Adipocyte (in vitro differentiated cells): ENCODE measurements at regions not wholly inside any gene's neighbourhood (a gene's known extent, or its start where the extent isn't known, plus 50 kb on each side); places are given as distances from the start of the nearest gene placed in this dataset.

Source experiments
- DNase-seq: peaks from one replicate; pipeline ENCODE4 v3.0.0-alpha.2; 2015; ENCODE audit warnings: low read depth
- H3K27me3 ChIP-seq: replicated peaks from 2 replicates; pipeline ENCODE4 v1.7.0; 2013; ENCODE audit warnings: mild to moderate bottlenecking, low read length, moderate library complexity; ENCODE audit not compliant: control insufficient read depth, insufficient read depth
- H3K36me3 ChIP-seq: 2 replicates; pipeline ENCODE4 v1.7.0; 2013; ENCODE audit warnings: low read length, mild to moderate bottlenecking, moderate library complexity; ENCODE audit not compliant: control insufficient read depth, insufficient read depth, severe bottlenecking
- H3K4me1 ChIP-seq: 2 replicates; pipeline ENCODE4 v1.7.0; 2013; ENCODE audit warnings: mild to moderate bottlenecking, low read length, moderate library complexity; ENCODE audit not compliant: control insufficient read depth, insufficient read depth
- H3K4me3 ChIP-seq: 2 replicates; pipeline ENCODE4 v1.7.0; 2013; ENCODE audit warnings: mild to moderate bottlenecking, low read length, moderate library complexity
- H3K9ac ChIP-seq: 2 replicates; pipeline ENCODE4 v1.7.0; 2013; ENCODE audit warnings: mild to moderate bottlenecking, low read length, moderate library complexity
- H3K9me3 ChIP-seq: 2 replicates; pipeline ENCODE4 v1.7.0; 2013; ENCODE audit warnings: mild to moderate bottlenecking, low read length, moderate library complexity; ENCODE audit not compliant: control insufficient read depth

DNA sequence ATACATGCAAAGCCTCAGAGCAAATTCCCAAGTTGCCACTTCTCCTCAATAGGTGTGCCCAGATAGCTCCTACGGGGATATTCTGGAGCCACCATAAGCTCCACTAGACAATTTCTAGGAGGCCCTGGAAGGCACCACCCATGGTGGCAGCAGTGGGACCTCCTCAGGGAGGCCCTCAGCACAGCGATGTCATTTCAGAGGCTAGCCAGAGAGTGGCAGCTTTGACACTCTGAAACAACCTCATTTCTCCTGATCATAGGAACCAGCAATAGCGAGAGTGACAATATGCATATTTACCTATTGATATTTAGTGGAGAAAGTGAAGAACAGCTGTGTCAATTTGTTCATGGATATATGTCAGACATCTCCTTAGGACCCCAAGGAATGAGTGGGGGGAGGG, 612.3 kb downstream of the SOX5 start:
- Histone ChIP-seq H3K9me3 (no peaks in the 10 kb centered on the region), H3K36me3 (no peaks in the 10 kb centered on the region), H3K9ac (no peak overlapping the region), H3K4me3 (no peak overlapping the region), H3K27me3 (peaks cover 3% of the 10 kb centered on the region), H3K4me1 (no peaks in the 10 kb centered on the region)
- DNase-seq, result no peak

DNA sequence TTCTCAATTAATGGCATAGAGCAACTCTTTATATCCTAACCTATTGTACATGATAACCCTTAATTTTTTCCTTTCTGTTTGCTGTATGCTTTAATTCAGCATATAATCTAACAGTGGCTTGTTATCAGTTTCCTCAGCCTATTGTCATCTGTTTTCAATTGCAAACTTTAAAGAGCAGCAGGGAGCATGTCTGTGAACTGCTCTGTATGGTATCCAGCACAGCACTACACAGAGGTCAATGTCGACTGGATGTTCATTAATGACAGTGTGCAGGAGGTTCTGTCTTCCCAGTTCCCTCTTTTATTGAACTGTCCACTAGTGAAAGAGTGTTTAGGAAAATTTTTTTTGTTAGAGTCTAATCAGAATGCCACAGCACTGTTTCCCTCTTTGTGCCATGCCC, 609.1 kb downstream of the SOX5 start:
- Histone ChIP-seq H3K4me1 (no peaks in the 10 kb centered on the region), H3K4me3 (no peak overlapping the region), H3K36me3 (no peaks in the 10 kb centered on the region), H3K9me3 (no peaks in the 10 kb centered on the region), H3K27me3 (peaks cover 3% of the 10 kb centered on the region), H3K9ac (no peak overlapping the region)
- no peak for DNase-seq

DNA sequence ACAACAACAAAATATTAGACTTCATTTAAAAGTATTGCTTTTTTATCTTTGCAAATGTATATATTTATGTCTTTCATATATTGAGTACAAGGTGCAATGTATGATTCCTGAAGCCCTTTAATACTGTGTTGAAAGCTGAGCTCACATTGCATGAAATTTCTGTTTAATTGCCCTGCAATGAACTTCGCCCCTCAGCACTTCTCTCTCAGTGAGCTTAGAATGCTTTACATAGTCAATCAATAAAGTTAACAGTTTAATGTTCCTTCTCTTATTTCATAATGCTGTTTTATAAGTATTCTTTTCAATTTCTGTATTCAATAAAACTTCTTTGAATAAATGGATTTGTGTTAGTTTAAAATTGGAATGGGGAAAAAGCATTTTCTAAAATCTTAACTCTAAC, 607.1 kb downstream of the SOX5 start:
- Histone ChIP-seq H3K9me3 (no peaks in the 10 kb centered on the region), H3K4me1 (no peaks in the 10 kb centered on the region), H3K4me3 (no peak overlapping the region), H3K36me3 (no peaks in the 10 kb centered on the region), H3K9ac (no peak overlapping the region), H3K27me3 (peaks cover 3% of the 10 kb centered on the region)
- DNase-seq, result no peak

DNA sequence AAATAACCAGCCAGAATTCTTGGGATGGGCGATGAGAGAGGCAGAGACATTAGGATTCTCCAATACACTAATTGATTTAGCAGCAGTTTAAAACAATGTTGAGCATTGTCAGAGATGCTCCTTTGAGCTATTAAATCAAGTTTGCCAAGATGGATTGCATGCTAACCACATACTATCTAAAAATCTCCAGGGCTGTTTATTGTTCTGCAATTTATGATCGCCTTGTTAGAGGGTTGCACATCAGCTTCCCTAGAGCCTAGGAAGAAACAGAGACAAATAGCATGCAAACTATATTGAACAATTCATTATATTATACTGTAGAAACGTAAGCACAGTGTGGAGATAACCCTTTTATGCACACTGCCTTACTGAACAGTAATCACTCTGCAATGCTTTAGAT, 599.9 kb downstream of the SOX5 start:
- no peaks in the 10 kb centered on the region for H3K36me3 ChIP-seq
- no peak overlapping the region for H3K4me3 ChIP-seq
- H3K27me3 ChIP-seq, result peaks cover 4% of the 10 kb centered on the region
- no peaks in the 10 kb centered on the region for H3K4me1 ChIP-seq
- no peaks in the 10 kb centered on the region for H3K9me3 ChIP-seq
- no peak for DNase-seq
- H3K9ac ChIP-seq, result no peak overlapping the region

GRCh38 chr12:23350808-23351207, 598.7 kb downstream of the SOX5 start:
- Histone ChIP-seq H3K4me3 (no peak overlapping the region), H3K9me3 (no peaks in the 10 kb centered on the region), H3K4me1 (no peaks in the 10 kb centered on the region), H3K27me3 (peaks cover 4% of the 10 kb centered on the region), H3K36me3 (no peaks in the 10 kb centered on the region), H3K9ac (no peak overlapping the region)
- no peak for DNase-seq

DNA sequence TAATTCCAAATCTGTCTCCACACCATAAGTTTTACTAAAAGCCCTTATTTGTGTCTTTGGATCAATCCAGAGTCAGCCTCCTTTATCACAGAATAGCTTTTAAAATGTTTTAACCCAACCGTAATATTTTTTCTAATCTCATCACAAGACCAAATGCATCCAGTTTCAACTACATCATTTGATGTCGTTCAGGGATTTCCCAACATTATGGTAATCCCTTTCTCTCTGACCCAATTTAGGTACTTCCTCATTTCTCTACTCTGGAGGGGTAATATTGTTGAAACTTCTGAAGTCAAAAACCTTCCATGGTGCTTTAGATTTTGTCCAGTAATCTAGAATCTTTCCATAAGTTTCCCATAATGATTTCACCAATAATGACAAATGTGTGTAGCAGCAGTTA, 596.8 kb downstream of the SOX5 start:
- Histone ChIP-seq H3K27me3 (peaks cover 4% of the 10 kb centered on the region), H3K4me1 (no peaks in the 10 kb centered on the region), H3K9me3 (no peaks in the 10 kb centered on the region), H3K9ac (no peak overlapping the region), H3K36me3 (no peaks in the 10 kb centered on the region), H3K4me3 (no peak overlapping the region)
- DNase-seq, result no peak

DNA sequence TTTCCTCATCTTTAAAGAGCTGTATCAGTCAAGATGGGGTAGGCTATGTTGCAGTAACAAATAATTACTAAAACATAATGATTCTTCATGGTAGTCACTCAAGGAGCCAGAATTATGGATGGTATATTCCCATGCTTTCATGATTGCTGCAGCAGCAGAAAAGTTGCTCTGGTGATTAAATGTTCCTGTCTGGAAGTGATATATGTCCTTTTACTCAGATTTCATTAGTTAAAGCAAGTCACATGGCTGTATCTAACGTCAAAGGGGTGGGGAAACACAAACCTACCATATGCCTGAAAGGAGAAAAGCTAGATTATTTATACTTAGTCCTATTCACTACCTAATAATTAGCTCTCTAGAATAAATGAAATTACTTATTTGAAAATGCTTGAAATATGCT, 594.7 kb downstream of the SOX5 start:
- Histone ChIP-seq H3K9ac (no peak overlapping the region), H3K9me3 (no peaks in the 10 kb centered on the region), H3K4me3 (no peak overlapping the region), H3K27me3 (peaks cover 4% of the 10 kb centered on the region), H3K36me3 (no peaks in the 10 kb centered on the region), H3K4me1 (no peaks in the 10 kb centered on the region)
- DNase-seq, result no peak

DNA sequence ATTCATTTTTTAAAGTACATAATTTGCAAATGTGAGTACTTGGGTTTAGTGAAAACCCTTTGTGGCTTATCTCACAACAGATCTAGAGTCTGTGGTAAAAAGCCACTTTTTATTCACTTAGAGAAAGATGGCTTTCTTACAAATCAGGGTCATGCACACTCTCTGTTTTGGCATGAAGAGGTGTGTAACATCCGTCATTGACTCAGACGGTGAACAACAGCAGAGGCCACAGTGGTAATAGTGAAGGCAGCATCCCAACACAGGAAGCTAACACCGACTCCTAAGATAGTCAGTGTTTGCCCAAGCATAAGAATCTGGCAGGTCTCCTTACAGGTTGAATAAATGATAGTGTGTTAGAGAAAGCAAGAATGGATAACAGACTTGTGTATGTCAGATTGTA, 593.0 kb downstream of the SOX5 start:
- no peaks in the 10 kb centered on the region for H3K36me3 ChIP-seq
- H3K9ac ChIP-seq, result no peak overlapping the region
- no peaks in the 10 kb centered on the region for H3K4me1 ChIP-seq
- no peak overlapping the region for H3K4me3 ChIP-seq
- H3K9me3 ChIP-seq, result no peaks in the 10 kb centered on the region
- DNase-seq, result no peak
- H3K27me3 ChIP-seq, result no peaks in the 10 kb centered on the region

- Histone ChIP-seq H3K27me3 (no peaks in the 10 kb centered on the region), H3K9ac (no peak overlapping the region), H3K36me3 (no peaks in the 10 kb centered on the region), H3K9me3 (no peaks in the 10 kb centered on the region), H3K4me1 (no peaks in the 10 kb centered on the region), H3K4me3 (no peak overlapping the region)
- DNase-seq, result no peak
Observed at GRCh38 chr12:23356927-23357708, 592.4 kb downstream of the SOX5 start.

DNA sequence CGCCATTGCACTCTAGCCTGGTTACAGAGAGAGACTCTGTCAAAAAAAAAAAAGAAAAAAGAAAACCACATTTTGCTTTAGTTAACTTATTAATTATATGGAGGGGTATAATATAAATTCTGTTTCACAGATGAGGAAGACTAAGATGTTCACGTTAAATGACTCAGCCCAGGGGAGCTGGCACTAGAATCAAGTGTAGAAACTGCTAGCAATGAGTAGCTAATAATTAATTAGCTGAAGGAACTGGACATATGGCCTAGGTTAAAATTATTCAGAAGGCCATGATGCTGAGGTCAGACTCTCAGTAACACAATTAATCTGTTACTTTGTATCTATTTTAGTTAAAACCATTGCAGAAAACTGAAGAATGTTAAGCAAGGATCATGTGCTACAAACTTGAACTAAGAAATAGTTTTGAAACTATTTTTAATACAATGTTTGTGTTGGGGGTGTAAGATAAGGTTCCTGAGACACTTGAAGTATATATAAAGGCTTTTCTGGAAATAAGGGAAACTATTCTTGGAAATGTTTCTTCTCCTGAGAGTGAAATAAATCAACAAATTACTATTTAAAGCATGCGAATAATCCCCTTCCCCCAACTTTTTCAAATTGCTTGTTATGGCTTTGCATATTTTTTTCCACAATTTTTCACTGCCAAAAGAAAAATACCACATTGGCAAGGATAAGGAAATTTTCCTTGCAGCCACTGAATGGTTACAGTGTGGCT, 589.3 kb downstream of the SOX5 start:
- Histone ChIP-seq H3K4me3 (no peak overlapping the region), H3K9ac (no peak overlapping the region), H3K36me3 (no peaks in the 10 kb centered on the region), H3K27me3 (no peaks in the 10 kb centered on the region), H3K4me1 (no peaks in the 10 kb centered on the region), H3K9me3 (peaks cover 3% of the 10 kb centered on the region)
- DNase-seq, result no peak

- no peak for DNase-seq
- no peaks in the 10 kb centered on the region for H3K36me3 ChIP-seq
- no peaks in the 10 kb centered on the region for H3K27me3 ChIP-seq
- no peak overlapping the region for H3K9ac ChIP-seq
- no peak overlapping the region for H3K4me3 ChIP-seq
- H3K9me3 ChIP-seq, result peaks cover 3% of the 10 kb centered on the region
- no peaks in the 10 kb centered on the region for H3K4me1 ChIP-seq
Observed at GRCh38 chr12:23361971-23362370, 587.5 kb downstream of the SOX5 start.
